AG09319 (cell line): ENCODE measurements at regions not wholly inside any gene's neighbourhood (a gene's known extent, or its start where the extent isn't known, plus 50 kb on each side); places are given as distances from the start of the nearest gene placed in this dataset.

ENCODE experiments used
- DNase-seq: peaks from one replicate; pipeline ENCODE4 v3.0.0-alpha.2; 2010; ENCODE audit warnings: low read depth; ENCODE audit errors: extremely low read depth
- TF ChIP-seq, protein P1 (sequence below): IDR thresholded peaks from 2 replicates; pipeline ENCODE4 v1.5.1; 2011; ENCODE audit warnings: low read depth, mild to moderate bottlenecking, inconsistent platforms, low read length, moderate library complexity

- no peak for DNase-seq
- TF ChIP-seq, protein P1, sequence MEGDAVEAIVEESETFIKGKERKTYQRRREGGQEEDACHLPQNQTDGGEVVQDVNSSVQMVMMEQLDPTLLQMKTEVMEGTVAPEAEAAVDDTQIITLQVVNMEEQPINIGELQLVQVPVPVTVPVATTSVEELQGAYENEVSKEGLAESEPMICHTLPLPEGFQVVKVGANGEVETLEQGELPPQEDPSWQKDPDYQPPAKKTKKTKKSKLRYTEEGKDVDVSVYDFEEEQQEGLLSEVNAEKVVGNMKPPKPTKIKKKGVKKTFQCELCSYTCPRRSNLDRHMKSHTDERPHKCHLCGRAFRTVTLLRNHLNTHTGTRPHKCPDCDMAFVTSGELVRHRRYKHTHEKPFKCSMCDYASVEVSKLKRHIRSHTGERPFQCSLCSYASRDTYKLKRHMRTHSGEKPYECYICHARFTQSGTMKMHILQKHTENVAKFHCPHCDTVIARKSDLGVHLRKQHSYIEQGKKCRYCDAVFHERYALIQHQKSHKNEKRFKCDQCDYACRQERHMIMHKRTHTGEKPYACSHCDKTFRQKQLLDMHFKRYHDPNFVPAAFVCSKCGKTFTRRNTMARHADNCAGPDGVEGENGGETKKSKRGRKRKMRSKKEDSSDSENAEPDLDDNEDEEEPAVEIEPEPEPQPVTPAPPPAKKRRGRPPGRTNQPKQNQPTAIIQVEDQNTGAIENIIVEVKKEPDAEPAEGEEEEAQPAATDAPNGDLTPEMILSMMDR, result no peak
Observed at GRCh38 chr7:46156853-46157252, 235.8 kb upstream of the IGFBP3 start.

DNA sequence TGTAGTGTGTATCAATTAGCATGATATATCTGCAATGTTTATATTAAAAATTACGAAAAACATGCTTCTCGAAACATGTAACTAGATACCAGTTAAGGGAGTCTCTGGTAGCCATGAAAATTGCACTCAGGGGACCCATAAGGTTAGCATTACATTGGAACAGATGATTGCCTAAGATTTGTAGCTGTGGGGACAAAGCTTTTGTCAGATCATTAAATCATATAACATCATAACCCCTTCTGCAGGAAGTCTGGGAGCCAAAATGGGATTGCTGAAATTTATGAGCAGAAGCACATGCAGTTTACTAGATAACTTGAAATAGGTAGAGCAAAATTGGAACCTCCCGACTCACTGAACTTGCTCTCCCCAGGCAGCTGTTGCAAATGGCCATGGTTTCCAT is 235.0 kb upstream of the IGFBP3 start:
- TF ChIP-seq, protein P1, result no peak
- DNase-seq, result no peak

DNA sequence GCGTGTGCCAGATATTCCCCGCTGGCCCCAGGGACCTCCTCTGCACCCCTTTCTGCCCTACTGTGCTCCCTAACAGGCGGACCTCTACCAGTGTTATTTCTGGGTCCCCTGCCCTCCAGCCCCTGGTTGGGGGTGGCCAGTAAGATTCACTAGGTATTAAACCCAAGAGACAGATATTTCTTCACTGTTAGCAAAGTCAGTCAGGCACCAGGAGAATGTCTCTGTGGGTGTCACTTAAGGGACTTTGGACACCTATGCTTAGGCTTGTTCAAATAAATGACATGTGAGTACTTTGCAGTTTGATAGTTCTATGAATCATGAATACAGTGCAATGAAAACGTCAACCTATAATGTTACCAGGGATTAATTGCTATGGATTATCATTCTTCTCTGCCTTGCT is 234.3 kb upstream of the IGFBP3 start:
- DNase-seq, result no peak
- TF ChIP-seq, protein P1, result no peak

- TF ChIP-seq, protein P1, result no peak
- no peak for DNase-seq
Observed at GRCh38 chr7:46153951-46154787, 233.1 kb upstream of the IGFBP3 start.

GRCh38 chr7:46153583-46153950 is 232.5 kb upstream of the IGFBP3 start:
- no peak for DNase-seq
- TF ChIP-seq, protein P1, result no peak

GRCh38 chr7:46152696-46153095 is 231.6 kb upstream of the IGFBP3 start:
- DNase-seq, result no peak
- TF ChIP-seq, protein P1, result no peak

DNA sequence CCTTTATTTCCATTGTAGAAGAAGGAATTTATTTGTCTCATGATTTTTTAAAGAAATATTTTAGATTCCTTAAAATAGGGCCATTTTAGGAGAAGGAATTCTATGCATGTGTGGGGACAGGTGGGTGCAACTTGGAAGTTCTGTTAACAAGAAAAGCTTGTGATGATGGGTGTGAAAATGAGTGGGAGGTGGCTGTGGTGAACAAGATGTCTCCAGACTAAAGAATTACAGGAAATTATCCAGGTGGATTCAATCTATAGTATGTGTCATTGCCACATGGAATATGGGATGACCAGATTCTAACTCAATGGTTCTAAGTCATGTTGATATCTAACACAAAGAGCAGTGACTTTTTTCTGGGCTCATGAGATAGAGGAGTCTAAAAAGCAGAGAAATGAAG is 229.6 kb upstream of the IGFBP3 start:
- DNase-seq, result no peak
- TF ChIP-seq, protein P1, result no peak
